GM13977 (cell line): ENCODE measurements at regions not wholly inside any gene's neighbourhood (a gene's known extent, or its start where the extent isn't known, plus 50 kb on each side); places are given as distances from the start of the nearest gene placed in this dataset.

Experiments used
- DNase-seq: peaks from one replicate; pipeline ENCODE4 v3.0.0; 2012; ENCODE audit warnings: low spot score
- in situ Hi-C: fragments of 300-500 bp; cut with MboI; formaldehyde crosslinking; loops from one replicate; pipeline ENCODE4 v1.12.0; 2022; ENCODE audit warnings: low sequenced_read_pairs, low pct_unique_long_range_greater_than_20kb, mixed read lengths, inconsistent platforms; ENCODE audit not compliant: unreplicated experiment
- TF ChIP-seq, protein P1 (sequence below): IDR thresholded peaks from 2 replicates; pipeline ENCODE4 v1.5.1; 2012; ENCODE audit warnings: mild to moderate bottlenecking, control low read depth; ENCODE audit not compliant: insufficient read depth; ENCODE audit errors: extremely low read depth, missing control alignments

DNA sequence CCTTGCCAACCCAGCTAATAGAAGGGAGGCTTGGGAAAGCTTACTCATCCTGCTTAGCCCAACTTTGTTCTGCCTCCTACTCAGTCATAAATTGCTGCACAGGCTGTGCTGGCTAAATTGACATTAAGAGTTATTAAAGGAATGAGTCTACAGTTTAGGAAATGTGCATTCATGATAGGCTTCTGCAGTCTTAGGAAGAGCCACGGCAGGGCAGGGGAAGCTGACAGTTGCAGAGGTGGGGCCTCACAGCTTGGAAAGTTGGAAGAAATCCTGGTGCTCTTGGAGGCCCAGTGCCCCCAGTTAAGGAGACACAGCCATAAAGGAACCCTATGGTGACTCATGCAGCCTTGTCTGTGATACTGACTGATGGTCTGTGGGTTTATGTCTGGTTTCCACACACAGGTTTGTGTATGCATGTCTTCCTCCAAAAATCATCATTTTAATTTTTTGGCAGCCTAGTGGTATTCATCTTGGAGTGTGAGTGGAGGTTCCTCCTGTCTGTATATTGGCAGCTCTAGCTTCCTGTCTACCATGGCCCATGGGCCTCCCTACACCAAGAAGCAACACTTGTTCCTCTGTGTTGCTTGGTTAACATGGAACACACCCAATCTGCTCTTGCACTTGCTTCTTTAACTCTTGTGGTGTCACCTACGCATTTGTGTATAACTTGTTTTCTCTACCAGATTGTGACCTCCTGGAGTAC, 135.0 kb upstream of the KL start:
- in situ Hi-C loops: no loop called here
- DNase-seq: no peak
- TF ChIP-seq, protein P1, sequence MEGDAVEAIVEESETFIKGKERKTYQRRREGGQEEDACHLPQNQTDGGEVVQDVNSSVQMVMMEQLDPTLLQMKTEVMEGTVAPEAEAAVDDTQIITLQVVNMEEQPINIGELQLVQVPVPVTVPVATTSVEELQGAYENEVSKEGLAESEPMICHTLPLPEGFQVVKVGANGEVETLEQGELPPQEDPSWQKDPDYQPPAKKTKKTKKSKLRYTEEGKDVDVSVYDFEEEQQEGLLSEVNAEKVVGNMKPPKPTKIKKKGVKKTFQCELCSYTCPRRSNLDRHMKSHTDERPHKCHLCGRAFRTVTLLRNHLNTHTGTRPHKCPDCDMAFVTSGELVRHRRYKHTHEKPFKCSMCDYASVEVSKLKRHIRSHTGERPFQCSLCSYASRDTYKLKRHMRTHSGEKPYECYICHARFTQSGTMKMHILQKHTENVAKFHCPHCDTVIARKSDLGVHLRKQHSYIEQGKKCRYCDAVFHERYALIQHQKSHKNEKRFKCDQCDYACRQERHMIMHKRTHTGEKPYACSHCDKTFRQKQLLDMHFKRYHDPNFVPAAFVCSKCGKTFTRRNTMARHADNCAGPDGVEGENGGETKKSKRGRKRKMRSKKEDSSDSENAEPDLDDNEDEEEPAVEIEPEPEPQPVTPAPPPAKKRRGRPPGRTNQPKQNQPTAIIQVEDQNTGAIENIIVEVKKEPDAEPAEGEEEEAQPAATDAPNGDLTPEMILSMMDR: no peak

DNA sequence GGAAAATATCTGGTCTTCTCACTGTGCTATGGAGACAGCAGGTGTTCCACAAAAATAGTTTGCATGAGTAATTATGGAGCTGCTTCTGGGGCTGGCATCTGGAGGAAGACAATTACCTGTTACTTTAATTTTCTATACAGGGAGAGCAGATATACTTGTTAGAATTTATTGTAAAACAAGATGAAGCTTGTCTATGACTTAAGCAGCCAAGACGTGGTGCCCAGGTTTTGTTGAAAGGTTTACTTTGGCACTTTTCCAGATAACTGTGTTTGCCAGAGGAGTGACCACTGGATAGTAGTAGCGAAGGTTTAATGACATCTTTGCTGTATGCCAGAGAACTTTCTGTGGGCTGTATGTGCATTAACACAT, 134.5 kb upstream of the KL start:
- no peak for DNase-seq
- TF ChIP-seq, protein P1: no peak
- in situ Hi-C loops: no loop called here

DNA sequence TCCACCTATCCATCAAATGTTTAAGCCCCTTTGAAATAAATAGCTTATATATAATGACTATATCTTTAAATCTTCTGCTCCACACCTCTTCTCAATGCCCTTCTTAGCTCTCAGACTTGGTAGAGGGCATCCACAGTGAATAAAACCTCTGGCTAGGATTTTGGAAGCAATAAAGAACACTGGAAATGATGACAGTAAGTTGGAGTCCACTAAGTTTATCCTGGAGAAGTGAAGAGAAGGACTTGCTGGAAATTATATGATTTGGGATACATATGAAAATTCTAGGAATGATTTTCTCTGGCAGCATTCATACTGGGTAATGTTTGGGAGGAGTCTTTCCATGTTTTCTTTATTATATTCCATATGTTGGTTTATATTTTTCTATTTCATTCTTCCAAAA, 133.5 kb upstream of the KL start:
- TF ChIP-seq, protein P1: no peak
- DNase-seq: no peak
- in situ Hi-C loops: no loop called here

DNA sequence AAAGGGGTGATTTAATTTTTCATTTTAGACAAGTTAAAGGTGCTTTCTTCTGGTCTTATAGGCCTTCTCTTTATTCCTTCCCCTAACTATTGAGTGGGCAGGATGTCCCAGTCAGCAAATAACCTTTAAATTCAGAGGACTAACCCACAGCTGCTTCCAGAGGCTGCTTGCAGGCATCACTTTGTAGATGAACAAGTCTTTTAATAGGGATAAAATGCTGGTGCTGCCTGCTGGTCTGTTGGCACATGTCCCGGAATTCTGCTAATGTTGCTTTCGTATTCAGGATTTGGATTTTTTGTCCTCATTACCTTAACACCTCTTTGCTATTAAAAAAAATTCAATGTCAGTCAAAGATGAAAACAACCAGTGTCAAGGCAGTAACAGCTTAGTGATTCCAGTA, 132.7 kb upstream of the KL start:
- in situ Hi-C loops: no loop called here
- no peak for DNase-seq

DNA sequence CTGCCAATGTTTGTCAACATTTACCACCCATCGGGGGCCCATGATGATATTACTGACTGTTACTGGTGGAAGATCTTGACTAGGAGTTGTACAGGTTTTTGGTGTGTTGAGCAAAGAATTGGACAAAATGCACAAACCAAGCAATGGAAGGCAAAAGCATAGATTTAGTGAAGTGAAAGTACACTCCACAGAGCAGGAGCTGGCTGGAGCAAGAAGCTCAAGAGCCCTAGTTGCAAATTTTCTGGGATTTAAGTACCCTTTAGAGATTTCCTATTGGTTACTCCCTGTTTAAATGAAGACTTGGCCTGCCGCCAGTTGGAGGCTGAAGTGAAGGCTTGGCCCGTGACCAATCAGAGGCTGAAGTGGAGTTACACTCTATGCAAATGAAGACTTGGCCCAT, 128.6 kb upstream of the KL start:
- no peak for DNase-seq
- in situ Hi-C loops: no loop called here

More for the DNA sequence above, 132.7 kb upstream of the KL start:
- TF ChIP-seq, protein P1: no peak

DNA sequence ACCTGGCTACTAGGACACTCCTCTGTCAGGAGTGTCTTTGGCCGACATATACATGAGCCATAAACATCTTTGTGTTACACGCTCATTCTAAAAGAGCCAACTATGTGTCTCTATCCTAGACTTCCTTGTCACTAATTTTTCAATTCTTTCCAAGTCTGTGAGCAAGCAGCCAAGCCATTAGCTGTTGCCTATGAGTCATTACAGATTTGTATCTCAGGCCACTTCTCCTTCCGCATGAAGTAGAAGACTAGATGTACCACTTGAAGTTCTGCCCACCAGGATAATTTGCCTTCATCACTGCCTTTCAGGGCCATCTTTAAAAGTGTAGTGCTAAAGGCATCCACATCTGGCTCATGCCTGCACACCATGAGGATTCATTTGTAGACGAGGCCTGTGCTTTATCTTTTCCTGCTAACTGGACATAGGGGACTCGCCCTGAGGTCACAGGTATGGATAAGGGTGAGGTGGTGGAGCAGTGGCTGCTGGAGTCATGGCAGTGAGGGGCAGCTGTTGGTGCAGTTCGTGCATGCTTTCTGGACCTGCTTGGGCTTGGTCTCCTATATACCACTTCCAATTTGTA, 126.1 kb upstream of the KL start:
- DNase-seq: no peak
- TF ChIP-seq, protein P1: no peak
- in situ Hi-C loops: no loop called here

More for the DNA sequence above, 128.6 kb upstream of the KL start:
- TF ChIP-seq, protein P1: no peak
